HCT116 (cell line): ENCODE measurements at regions not wholly inside any gene's neighbourhood (a gene's known extent, or its start where the extent isn't known, plus 50 kb on each side); places are given as distances from the start of the nearest gene placed in this dataset.

Experiments
- ATAC-seq: fragments of 200-7000 bp; cut with Tn5 transposase; 2 replicates; pipeline ENCODE4 v1.9.1; 2020; ENCODE audit warnings: mild to moderate bottlenecking, moderate library complexity
- BruUV-seq: library from RNA; stranded (reverse); fragments of 400-500 nt; replicated peaks from 2 replicates; lab custom pipeline; 2021; lab: Mats Ljungman, UMichigan
- CTCF ChIA-PET: fragments of 300-600 bp; sonication (Branson Sonifier 250); formaldehyde crosslinking; loops from one replicate; lab custom pipeline; 2021; ENCODE audit warnings: antibody characterized with exemption; lab: Charles Lee
- POLR2A ChIA-PET: fragments of 300-600, 350-600 bp; sonication (Branson Sonifier 250); formaldehyde crosslinking; loops from one replicate; lab custom pipeline; 2021; ENCODE audit warnings: antibody characterized with exemption; lab: Charles Lee
- RAD21 ChIA-PET, 2 experiments: fragments of 300-600 bp; sonication (Branson Sonifier 250); formaldehyde crosslinking; loops; one replicate each; lab custom pipeline; 2023; ENCODE audit warnings: low total read pairs in 2 of 2; ENCODE audit not compliant: uncharacterized antibody in 2 of 2, unreplicated experiment in 2 of 2, low non-redundant PET in 1 of 2; lab: Charles Lee
- DNase-seq: peaks from one replicate; pipeline ENCODE4 v3.0.0-alpha.2; 2010; ENCODE audit warnings: low read depth, low spot score
- H2AFZ ChIP-seq: fragments of 200-600 bp; shearing (Covaris generic), sonication (generic); 2 replicates; pipeline ENCODE4 v1.6.1; 2017; ENCODE audit warnings: low read depth, mixed run types, mixed read lengths, antibody characterized with exemption, low read length; ENCODE audit not compliant: poor library complexity, severe bottlenecking
- H3K27ac ChIP-seq: 2 replicates; pipeline ENCODE4 v1.5.1; 2012; ENCODE audit warnings: low read depth, low read length
- H3K27me3 ChIP-seq: fragments of 200-600 bp; sonication (generic); 2 replicates; pipeline ENCODE4 v1.6.1; 2016; ENCODE audit warnings: mixed run types, low read length, mixed read lengths; ENCODE audit not compliant: insufficient read depth
- H3K36me3 ChIP-seq, 2 experiments: fragments of 200-500 bp in 1 of 2; fragments of 200-600 bp in 1 of 2; sonication (Bioruptor generic) in 1 of 2; sonication (generic) in 1 of 2; 2 replicates each; pipeline versions ENCODE4 v1.5.1 to v1.6.1; 2014 to 2016; ENCODE audit warnings: low read length in 2 of 2, inconsistent platforms in 1 of 2, mixed read lengths in 1 of 2, mixed run types in 1 of 2; ENCODE audit not compliant: insufficient read depth in 2 of 2, control insufficient read depth in 1 of 2
- H3K4me1 ChIP-seq, 2 experiments: fragments of 200-600 bp in 1 of 2; sonication (generic) in 1 of 2; 2 replicates each; pipeline versions ENCODE4 v1.5.1 to v1.6.1; 2012 to 2017; ENCODE audit warnings: low read length in 2 of 2, inconsistent platforms in 1 of 2, mild to moderate bottlenecking in 1 of 2, mixed read lengths in 1 of 2, mixed run types in 1 of 2, moderate library complexity in 1 of 2; ENCODE audit not compliant: insufficient read depth in 2 of 2, control insufficient read depth in 1 of 2
- H3K4me2 ChIP-seq: fragments of 200-600 bp; sonication (generic); 2 replicates; pipeline ENCODE4 v1.6.1; 2017; ENCODE audit warnings: mixed run types, low read length, mixed read lengths
- H3K4me3 ChIP-seq, 2 experiments: fragments of 200-600 bp in 1 of 2; sonication (generic) in 1 of 2; replicated peaks in 1 of 2; 2 replicates each; pipeline ENCODE4 v1.5.1; 2011 to 2016; ENCODE audit warnings: low read length in 2 of 2, control low read depth in 1 of 2, low read depth in 1 of 2, mild to moderate bottlenecking in 1 of 2, mixed read lengths in 1 of 2, mixed run types in 1 of 2
- H3K79me2 ChIP-seq: fragments of 200-600 bp; sonication (generic); 2 replicates; pipeline ENCODE4 v1.6.1; 2017; ENCODE audit warnings: mild to moderate bottlenecking, mixed run types, low read length, moderate library complexity, mixed read lengths; ENCODE audit not compliant: insufficient read depth
- H3K9ac ChIP-seq: fragments of 200-600 bp; sonication (generic); 2 replicates; pipeline ENCODE4 v1.6.1; 2016; ENCODE audit warnings: low read length, mixed read lengths
- H3K9me2 ChIP-seq: fragments of 200-600 bp; sonication (generic), shearing (Covaris generic); 2 replicates; pipeline ENCODE4 v1.6.1; 2017; ENCODE audit warnings: mixed run types, mild to moderate bottlenecking, moderate library complexity; ENCODE audit not compliant: insufficient read depth
- H3K9me3 ChIP-seq, 2 experiments: fragments of 200-500 bp in 1 of 2; fragments of 200-600 bp in 1 of 2; sonication (Bioruptor generic) in 1 of 2; sonication (generic) in 1 of 2; 2 replicates each; pipeline ENCODE4 v1.6.1; 2014 to 2017; ENCODE audit warnings: low read length in 2 of 2, mixed read lengths in 2 of 2, inconsistent platforms in 1 of 2, low read depth in 1 of 2, mild to moderate bottlenecking in 1 of 2, mixed run types in 1 of 2, moderate library complexity in 1 of 2; ENCODE audit not compliant: control insufficient read depth in 1 of 2, insufficient read depth in 1 of 2
- H4K20me1 ChIP-seq: fragments of 200-600 bp; sonication (generic), shearing (Covaris generic); 2 replicates; pipeline ENCODE4 v1.6.1; 2017; ENCODE audit warnings: mixed run types, mild to moderate bottlenecking, moderate library complexity; ENCODE audit not compliant: insufficient read depth
- CEBPB ChIP-seq: IDR thresholded peaks from 2 replicates; pipeline ENCODE4 v1.6.1; 2012; ENCODE audit warnings: low read depth
- EZH2phosphoT487 ChIP-seq: fragments of 200-600 bp; IDR thresholded peaks from 2 replicates; pipeline ENCODE4 v1.6.1; 2018; ENCODE audit warnings: antibody characterized with exemption, borderline replicate concordance
- FOSL1 ChIP-seq: IDR thresholded peaks from 2 replicates; pipeline ENCODE4 v1.6.1; 2012; ENCODE audit warnings: low read depth
- POLR2A ChIP-seq: IDR thresholded peaks from 2 replicates; pipeline ENCODE4 v1.7.0; 2011; ENCODE audit warnings: borderline replicate concordance; ENCODE audit not compliant: insufficient read depth, insufficient read length; ENCODE audit errors: extremely low read depth
- SIN3A ChIP-seq: IDR thresholded peaks from 2 replicates; pipeline ENCODE4 v1.6.1; 2012; ENCODE audit warnings: low read depth
- YY1 ChIP-seq: IDR thresholded peaks from 2 replicates; pipeline ENCODE4 v1.6.1; 2011; ENCODE audit warnings: low read length, low read depth, moderate library complexity, mild to moderate bottlenecking; ENCODE audit not compliant: insufficient replicate concordance; ENCODE audit errors: extremely low read depth
- ZNF274 ChIP-seq: fragments of 200-500 bp; sonication (Bioruptor generic); IDR thresholded peaks from 2 replicates; pipeline ENCODE4 v1.6.1; 2014; ENCODE audit warnings: mild to moderate bottlenecking, low read depth, low read length, inconsistent platforms
- intact Hi-C: fragments of 100-400 bp; cut with micrococcal nuclease; formaldehyde crosslinking; loops from 2 replicates; pipeline ENCODE4 v1.10.0; 2022
- TF ChIP-seq, protein P1 (sequence below): IDR thresholded peaks from 2 replicates; pipeline ENCODE4 v1.6.1; 2012; ENCODE audit warnings: low read depth
- TF ChIP-seq, protein P2 (sequence below): IDR thresholded peaks from 2 replicates; pipeline ENCODE4 v1.6.1; 2012
- TF ChIP-seq, protein P3 (sequence below): IDR thresholded peaks from 2 replicates; pipeline ENCODE4 v1.6.1; 2012

DNA sequence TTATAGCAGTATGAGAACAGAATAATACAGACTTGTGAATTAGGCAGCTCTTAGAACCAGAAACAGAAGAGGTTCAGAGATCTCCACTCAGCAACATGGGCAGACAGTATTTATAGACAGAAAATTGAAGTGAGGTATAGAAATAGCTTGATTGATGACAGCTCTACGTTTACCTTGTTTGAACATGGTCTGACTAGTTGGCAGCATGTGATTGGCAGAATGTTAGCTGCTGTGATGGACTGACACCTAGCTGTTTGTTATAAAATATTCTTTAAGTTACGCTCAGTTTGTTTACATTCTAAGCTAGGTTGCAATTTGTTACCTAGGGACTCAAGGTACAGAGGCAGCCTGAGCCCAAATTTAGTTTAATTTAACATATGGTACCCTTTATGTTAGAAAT, 73.7 kb upstream of the TMEM229A start:
- intact Hi-C loops = no loop called here
- Histone ChIP-seq H4K20me1 (no peaks in the 10 kb centered on the region; the same call in 1 of the 2 replicates), H3K4me2 (no peak overlapping the region), H3K27ac (no peak overlapping the region), H3K4me1 (no peaks in the 10 kb centered on the region), H3K4me3 (no peak overlapping the region), H3K9me3 (no peaks in the 10 kb centered on the region), H3K36me3 (no peaks in the 10 kb centered on the region), H3K79me2 (no peaks in the 10 kb centered on the region), H3K9me2 (no peaks in the 10 kb centered on the region), H3K9ac (no peak overlapping the region), H2AFZ (no peak overlapping the region), H3K27me3 (no peaks in the 10 kb centered on the region)
- POLR2A ChIA-PET = no interaction called here
- TF ChIP-seq EZH2phosphoT487 (no peak), CEBPB (no peak), SIN3A (no peak), ZNF274 (no peak), YY1 (no peak), FOSL1 (no peak), POLR2A (no peak)
- TF ChIP-seq, protein P1, sequence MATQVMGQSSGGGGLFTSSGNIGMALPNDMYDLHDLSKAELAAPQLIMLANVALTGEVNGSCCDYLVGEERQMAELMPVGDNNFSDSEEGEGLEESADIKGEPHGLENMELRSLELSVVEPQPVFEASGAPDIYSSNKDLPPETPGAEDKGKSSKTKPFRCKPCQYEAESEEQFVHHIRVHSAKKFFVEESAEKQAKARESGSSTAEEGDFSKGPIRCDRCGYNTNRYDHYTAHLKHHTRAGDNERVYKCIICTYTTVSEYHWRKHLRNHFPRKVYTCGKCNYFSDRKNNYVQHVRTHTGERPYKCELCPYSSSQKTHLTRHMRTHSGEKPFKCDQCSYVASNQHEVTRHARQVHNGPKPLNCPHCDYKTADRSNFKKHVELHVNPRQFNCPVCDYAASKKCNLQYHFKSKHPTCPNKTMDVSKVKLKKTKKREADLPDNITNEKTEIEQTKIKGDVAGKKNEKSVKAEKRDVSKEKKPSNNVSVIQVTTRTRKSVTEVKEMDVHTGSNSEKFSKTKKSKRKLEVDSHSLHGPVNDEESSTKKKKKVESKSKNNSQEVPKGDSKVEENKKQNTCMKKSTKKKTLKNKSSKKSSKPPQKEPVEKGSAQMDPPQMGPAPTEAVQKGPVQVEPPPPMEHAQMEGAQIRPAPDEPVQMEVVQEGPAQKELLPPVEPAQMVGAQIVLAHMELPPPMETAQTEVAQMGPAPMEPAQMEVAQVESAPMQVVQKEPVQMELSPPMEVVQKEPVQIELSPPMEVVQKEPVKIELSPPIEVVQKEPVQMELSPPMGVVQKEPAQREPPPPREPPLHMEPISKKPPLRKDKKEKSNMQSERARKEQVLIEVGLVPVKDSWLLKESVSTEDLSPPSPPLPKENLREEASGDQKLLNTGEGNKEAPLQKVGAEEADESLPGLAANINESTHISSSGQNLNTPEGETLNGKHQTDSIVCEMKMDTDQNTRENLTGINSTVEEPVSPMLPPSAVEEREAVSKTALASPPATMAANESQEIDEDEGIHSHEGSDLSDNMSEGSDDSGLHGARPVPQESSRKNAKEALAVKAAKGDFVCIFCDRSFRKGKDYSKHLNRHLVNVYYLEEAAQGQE = no peak
- TF ChIP-seq, protein P2, sequence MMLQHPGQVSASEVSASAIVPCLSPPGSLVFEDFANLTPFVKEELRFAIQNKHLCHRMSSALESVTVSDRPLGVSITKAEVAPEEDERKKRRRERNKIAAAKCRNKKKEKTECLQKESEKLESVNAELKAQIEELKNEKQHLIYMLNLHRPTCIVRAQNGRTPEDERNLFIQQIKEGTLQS = no peak
- TF ChIP-seq, protein P3, sequence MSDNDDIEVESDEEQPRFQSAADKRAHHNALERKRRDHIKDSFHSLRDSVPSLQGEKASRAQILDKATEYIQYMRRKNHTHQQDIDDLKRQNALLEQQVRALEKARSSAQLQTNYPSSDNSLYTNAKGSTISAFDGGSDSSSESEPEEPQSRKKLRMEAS = no peak
- no TSS peak for BruUV-seq
- ATAC-seq (no peak), DNase-seq (no peak)
- RAD21 ChIA-PET = no interaction called here
- CTCF ChIA-PET = no interaction called here
